ENCODE measurements at regions not wholly inside any gene's neighbourhood (a gene's known extent, or its start where the extent isn't known, plus 50 kb on each side); places are given as distances from the start of the nearest gene placed in this dataset.

DNA sequence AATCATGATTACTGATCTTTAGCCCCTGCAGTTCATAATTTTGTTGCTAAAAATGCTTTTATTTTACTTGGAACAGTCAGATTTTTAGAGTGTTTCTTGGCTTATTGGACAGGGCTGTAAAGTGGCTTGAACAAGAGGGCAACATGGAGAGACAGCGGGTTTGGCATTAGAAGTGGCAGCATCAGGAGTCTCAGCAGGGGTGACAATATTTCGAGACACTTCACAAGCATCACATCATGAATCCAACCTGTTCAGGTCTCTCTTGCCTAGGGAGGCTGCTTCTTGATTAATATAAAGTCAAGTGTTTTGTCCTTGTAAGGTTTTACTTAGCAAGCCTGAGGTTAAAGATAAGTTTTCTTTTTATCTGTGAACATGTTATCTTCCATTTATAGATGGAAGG lies 2249.5 kb downstream of the LRRC4C start:
- Histone ChIP-seq H3K27me3 (no peaks in the 10 kb centered on the region), H3K4me1 (ENCODE audit: control insufficient read depth in 1 of 2, insufficient read depth in 1 of 2, low read depth in 1 of 2, low read length in 1 of 2) (no peaks in the 10 kb centered on the region), H3K9me3 (no peaks in the 10 kb centered on the region), H3K4me3 (ENCODE audit: low read depth in 1 of 2, low read length in 1 of 2) (no peak overlapping the region), H3K36me3 (no peaks in the 10 kb centered on the region), H3K27ac (no peak overlapping the region)
- TF ChIP-seq, protein P1, sequence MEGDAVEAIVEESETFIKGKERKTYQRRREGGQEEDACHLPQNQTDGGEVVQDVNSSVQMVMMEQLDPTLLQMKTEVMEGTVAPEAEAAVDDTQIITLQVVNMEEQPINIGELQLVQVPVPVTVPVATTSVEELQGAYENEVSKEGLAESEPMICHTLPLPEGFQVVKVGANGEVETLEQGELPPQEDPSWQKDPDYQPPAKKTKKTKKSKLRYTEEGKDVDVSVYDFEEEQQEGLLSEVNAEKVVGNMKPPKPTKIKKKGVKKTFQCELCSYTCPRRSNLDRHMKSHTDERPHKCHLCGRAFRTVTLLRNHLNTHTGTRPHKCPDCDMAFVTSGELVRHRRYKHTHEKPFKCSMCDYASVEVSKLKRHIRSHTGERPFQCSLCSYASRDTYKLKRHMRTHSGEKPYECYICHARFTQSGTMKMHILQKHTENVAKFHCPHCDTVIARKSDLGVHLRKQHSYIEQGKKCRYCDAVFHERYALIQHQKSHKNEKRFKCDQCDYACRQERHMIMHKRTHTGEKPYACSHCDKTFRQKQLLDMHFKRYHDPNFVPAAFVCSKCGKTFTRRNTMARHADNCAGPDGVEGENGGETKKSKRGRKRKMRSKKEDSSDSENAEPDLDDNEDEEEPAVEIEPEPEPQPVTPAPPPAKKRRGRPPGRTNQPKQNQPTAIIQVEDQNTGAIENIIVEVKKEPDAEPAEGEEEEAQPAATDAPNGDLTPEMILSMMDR (IDR thresholded peaks at IDR 0.05), result no peak

DNA sequence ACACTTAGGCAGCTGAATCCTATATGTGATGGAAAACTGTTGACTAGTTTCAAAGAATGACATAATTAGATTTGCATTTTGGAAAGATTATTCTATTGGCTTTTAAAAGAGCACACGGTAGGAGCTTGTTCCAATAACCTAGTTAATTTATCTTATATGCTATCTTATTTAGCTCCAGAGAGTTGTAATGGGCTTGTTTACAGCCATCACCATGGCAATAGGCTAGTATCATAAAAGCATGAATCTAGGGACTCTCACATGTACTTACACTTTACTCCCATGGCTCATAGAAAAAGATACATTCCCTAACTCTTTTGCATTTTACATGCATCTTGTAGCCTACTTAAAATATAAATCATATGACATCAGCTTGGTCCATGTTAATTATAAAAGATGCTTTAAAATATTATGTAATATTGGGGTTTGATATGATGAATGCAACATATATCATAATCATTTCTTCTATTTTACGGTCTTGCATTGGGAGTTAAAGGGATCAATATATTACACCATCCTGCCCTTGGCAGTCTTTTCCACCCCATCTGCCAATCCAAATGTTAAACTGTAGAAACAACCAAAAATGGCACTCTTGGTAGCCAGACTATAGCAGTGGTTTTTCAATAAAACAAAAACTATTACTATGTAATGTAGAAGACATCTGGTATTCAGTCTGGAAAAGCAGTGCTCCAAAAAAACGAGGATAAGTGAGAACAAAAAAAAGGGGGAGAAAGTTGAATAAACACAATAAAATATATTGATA lies 2254.0 kb downstream of the LRRC4C start:
- Histone ChIP-seq H3K4me1 (ENCODE audit: control insufficient read depth in 1 of 2, insufficient read depth in 1 of 2, low read depth in 1 of 2, low read length in 1 of 2) (no peaks in the 10 kb centered on the region), H3K27me3 (no peaks in the 10 kb centered on the region), H3K9me3 (no peaks in the 10 kb centered on the region), H3K36me3 (no peaks in the 10 kb centered on the region), H3K4me3 (ENCODE audit: low read depth in 1 of 2, low read length in 1 of 2) (no peak overlapping the region), H3K27ac (no peak overlapping the region)
- TF ChIP-seq, protein P1 (IDR thresholded peaks at IDR 0.05), result no peak

DNA sequence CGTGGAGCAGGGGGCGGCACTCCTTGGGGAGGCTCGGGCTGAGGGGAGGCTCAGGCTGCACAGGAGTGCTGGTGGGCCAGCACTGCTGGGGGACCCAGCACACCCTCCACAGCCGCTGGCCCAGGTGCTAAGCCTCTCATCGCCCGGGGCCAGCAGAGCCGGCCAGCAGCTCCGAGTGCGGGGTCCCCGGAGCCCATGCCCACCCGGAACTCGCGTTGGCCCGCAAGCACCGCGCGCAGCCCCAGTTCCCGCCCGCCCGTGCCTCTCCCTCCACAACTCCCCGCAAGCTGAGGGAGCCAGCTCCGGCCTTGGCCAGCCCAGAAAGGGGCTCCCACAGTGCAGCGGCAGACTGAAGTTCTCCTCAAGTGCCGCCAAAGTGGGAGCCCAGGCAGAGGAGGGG lies 2266.8 kb downstream of the LRRC4C start:
- Histone ChIP-seq H3K9me3 (no peaks in the 10 kb centered on the region), H3K27me3 (no peaks in the 10 kb centered on the region), H3K36me3 (no peaks in the 10 kb centered on the region), H3K27ac (no peak overlapping the region), H3K4me1 (ENCODE audit: control insufficient read depth in 1 of 2, insufficient read depth in 1 of 2, low read depth in 1 of 2, low read length in 1 of 2) (no peaks in the 10 kb centered on the region), H3K4me3 (ENCODE audit: low read depth in 1 of 2, low read length in 1 of 2) (no peak overlapping the region)
- TF ChIP-seq, protein P1 (IDR thresholded peaks at IDR 0.05), result no peak

DNA sequence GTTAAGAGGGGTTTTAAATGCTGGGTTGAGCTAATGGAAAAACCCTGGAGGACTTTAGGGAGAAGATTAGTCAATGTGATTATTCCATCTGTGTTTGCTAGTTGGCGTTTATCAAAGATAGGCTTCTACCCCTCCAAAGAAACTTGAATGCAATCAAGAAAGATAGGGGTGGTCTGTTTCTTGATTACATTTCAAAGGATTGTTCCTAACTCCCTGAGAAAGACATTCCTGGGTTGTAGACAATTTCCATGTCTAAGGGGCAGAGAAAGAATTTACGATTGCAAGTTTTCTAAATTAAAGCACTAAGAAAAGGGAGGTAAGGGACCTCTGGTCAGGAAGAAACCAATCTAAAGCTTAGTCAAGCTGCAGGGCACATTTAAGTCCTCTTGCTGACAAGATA lies 2268.7 kb downstream of the LRRC4C start:
- H3K27ac ChIP-seq, result no peak overlapping the region
- H3K27me3 ChIP-seq, result no peaks in the 10 kb centered on the region
- TF ChIP-seq, protein P1 (IDR thresholded peaks at IDR 0.05), result no peak
- H3K36me3 ChIP-seq, result no peaks in the 10 kb centered on the region
- no peaks in the 10 kb centered on the region for H3K9me3 ChIP-seq
- no peak overlapping the region for H3K4me3 ChIP-seq (ENCODE audit: low read depth in 1 of 2, low read length in 1 of 2)
- H3K4me1 ChIP-seq (ENCODE audit: control insufficient read depth in 1 of 2, insufficient read depth in 1 of 2, low read depth in 1 of 2, low read length in 1 of 2), result no peaks in the 10 kb centered on the region

DNA sequence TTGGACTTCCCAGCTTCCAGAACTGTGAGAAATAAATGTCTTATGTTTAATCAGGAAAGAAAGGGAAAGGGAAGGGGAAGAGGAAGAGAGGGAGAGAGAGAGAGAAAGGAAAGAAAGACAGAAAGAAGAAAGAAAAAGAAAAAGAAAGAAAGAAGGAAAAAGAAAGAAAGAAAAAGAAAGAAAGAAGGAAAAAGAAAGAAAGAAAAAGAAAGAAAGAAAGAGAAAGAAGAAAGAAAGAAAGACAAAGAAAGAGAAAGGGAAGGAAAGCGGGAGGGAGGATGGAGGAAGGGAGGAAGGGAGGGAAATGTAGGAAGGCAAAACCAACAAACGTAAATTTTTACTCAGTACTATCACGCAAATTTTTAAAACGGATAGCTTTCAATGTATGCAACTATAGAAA lies 2281.8 kb downstream of the LRRC4C start:
- Histone ChIP-seq H3K4me3 (ENCODE audit: low read depth in 1 of 2, low read length in 1 of 2) (no peak overlapping the region), H3K4me1 (ENCODE audit: control insufficient read depth in 1 of 2, insufficient read depth in 1 of 2, low read depth in 1 of 2, low read length in 1 of 2) (no peaks in the 10 kb centered on the region), H3K36me3 (no peaks in the 10 kb centered on the region), H3K9me3 (no peaks in the 10 kb centered on the region), H3K27ac (no peak overlapping the region), H3K27me3 (no peaks in the 10 kb centered on the region)
- TF ChIP-seq, protein P1 (IDR thresholded peaks at IDR 0.05), result no peak

All from neutrophil (primary cell).